H1 (cell line): ENCODE measurements at regions not wholly inside any gene's neighbourhood (a gene's known extent, or its start where the extent isn't known, plus 50 kb on each side); places are given as distances from the start of the nearest gene placed in this dataset.

Experiments
- CTCF ChIA-PET: fragments of 300-600 bp; sonication (Branson Sonifier 250); formaldehyde crosslinking; loops from one replicate; lab custom pipeline; 2021; ENCODE audit not compliant: partially characterized antibody; lab: Charles Lee
- POLR2A ChIA-PET: fragments of 300-600 bp; sonication (Branson Sonifier 250); formaldehyde crosslinking; loops from one replicate; lab custom pipeline; 2021; ENCODE audit warnings: inconsistent platforms; ENCODE audit not compliant: partially characterized antibody; lab: Charles Lee
- DNase-seq, 2 experiments: peaks; one replicate each; pipeline versions ENCODE4 v3.0.0 to v3.0.0-alpha.2; 2010 to 2022; ENCODE audit warnings: low spot score in 2 of 2, low read depth in 1 of 2, mixed read lengths in 1 of 2
- FAIRE-seq: peaks from 2 replicates; lab custom pipeline; 2011; peaks lifted over from hg19 to GRCh38; lab: Jason Lieb, UNC
- H2AFZ ChIP-seq: 2 replicates; pipeline ENCODE4 v1.8.1; 2012; ENCODE audit warnings: low read length, inconsistent platforms
- H2AK5ac ChIP-seq: 2 replicates; pipeline ENCODE4 v1.6.1; 2013; ENCODE audit warnings: low read depth, low read length
- H2BK120ac ChIP-seq: replicated peaks from 2 replicates; pipeline ENCODE3; 2013; ENCODE audit warnings: low read depth, low read length, inconsistent platforms
- H2BK12ac ChIP-seq: 2 replicates; pipeline ENCODE4 v1.6.1; 2013; ENCODE audit warnings: low read depth, low read length
- H2BK15ac ChIP-seq: 2 replicates; pipeline ENCODE4 v1.6.1; 2013; ENCODE audit warnings: low read length
- H2BK20ac ChIP-seq: 2 replicates; pipeline ENCODE4 v1.6.1; 2013; ENCODE audit warnings: low read length
- H2BK5ac ChIP-seq: 2 replicates; pipeline ENCODE4 v1.6.1; 2013; ENCODE audit warnings: low read depth, low read length
- H3K14ac ChIP-seq: 2 replicates; pipeline ENCODE4 v1.6.1; 2013; ENCODE audit warnings: inconsistent platforms; ENCODE audit not compliant: insufficient read length
- H3K18ac ChIP-seq: 2 replicates; pipeline ENCODE4 v1.6.1; 2013; ENCODE audit warnings: low read length; ENCODE audit errors: extremely low read depth
- H3K23ac ChIP-seq: 2 replicates; pipeline ENCODE4 v1.6.1; 2013; ENCODE audit warnings: inconsistent platforms; ENCODE audit not compliant: insufficient read length
- H3K23me2 ChIP-seq: 2 replicates; pipeline ENCODE4 v1.6.1; 2013; ENCODE audit warnings: low read depth, low read length
- H3K27ac ChIP-seq: 2 replicates; pipeline ENCODE4 v1.6.1; 2011; ENCODE audit warnings: low read depth, low read length, inconsistent platforms
- H3K27me3 ChIP-seq, 4 experiments: replicated peaks in 1 of 4; 1 replicate in 1 of 4; 2 replicates in 3 of 4; pipeline versions ENCODE4 v1.6.1 to v1.8.1; 2011 to 2013; ENCODE audit warnings: low read length in 3 of 4, mild to moderate bottlenecking in 3 of 4, inconsistent platforms in 2 of 4, mixed read lengths in 2 of 4, moderate library complexity in 1 of 4; ENCODE audit not compliant: control insufficient read depth in 3 of 4, insufficient read depth in 3 of 4; ENCODE audit errors: extremely low read depth in 1 of 4
- H3K36me3 ChIP-seq, 4 experiments: 2 replicates each; pipeline versions ENCODE4 v1.6.1 to v1.8.1; 2011 to 2013; ENCODE audit warnings: mild to moderate bottlenecking in 4 of 4, low read length in 3 of 4, moderate library complexity in 2 of 4, control low read depth in 1 of 4, inconsistent platforms in 1 of 4; ENCODE audit not compliant: insufficient read depth in 4 of 4, control insufficient read depth in 2 of 4
- H3K4ac ChIP-seq: replicated peaks from 2 replicates; pipeline ENCODE3; 2013; ENCODE audit warnings: low read length, low read depth, mixed read lengths, inconsistent platforms; ENCODE audit not compliant: insufficient read length
- H3K4me1 ChIP-seq, 4 experiments: replicated peaks in 1 of 4; 1 replicate in 1 of 4; 2 replicates in 3 of 4; pipeline versions ENCODE4 v1.6.1 to v1.8.1; 2011 to 2013; ENCODE audit warnings: low read length in 3 of 4, inconsistent platforms in 2 of 4, mixed read lengths in 1 of 4; ENCODE audit not compliant: insufficient read depth in 4 of 4, control insufficient read depth in 3 of 4
- H3K4me2 ChIP-seq, 2 experiments: 2 replicates each; pipeline versions ENCODE4 v1.6.1 to v1.8.1; 2011 to 2013; ENCODE audit warnings: low read depth in 2 of 2, low read length in 2 of 2, control low read depth in 1 of 2, inconsistent platforms in 1 of 2, mild to moderate bottlenecking in 1 of 2; ENCODE audit not compliant: insufficient read depth in 1 of 2
- H3K4me3 ChIP-seq, 4 experiments: fragments of 200-600, 300-600 bp in 1 of 4; sonication (generic), shearing (Covaris generic), sonication (Bioruptor Twin) in 1 of 4; 2 replicates each; pipeline versions ENCODE4 v1.5.1 to v1.8.1; 2011 to 2016; ENCODE audit warnings: low read length in 4 of 4, low read depth in 3 of 4, control low read depth in 2 of 4, inconsistent platforms in 2 of 4, mild to moderate bottlenecking in 2 of 4, mixed read lengths in 1 of 4, moderate library complexity in 1 of 4; ENCODE audit not compliant: insufficient read depth in 2 of 4; ENCODE audit errors: extremely low read depth in 1 of 4
- H3K56ac ChIP-seq: replicated peaks from 2 replicates; pipeline ENCODE3; 2013; ENCODE audit warnings: low read depth, mild to moderate bottlenecking, mixed read lengths, low read length, inconsistent platforms; ENCODE audit not compliant: insufficient read length
- H3K79me1 ChIP-seq: 2 replicates; pipeline ENCODE4 v1.6.1; 2013; ENCODE audit warnings: low read depth, low read length, control low read depth
- H3K79me2 ChIP-seq, 2 experiments: 2 replicates each; pipeline versions ENCODE4 v1.6.1 to v1.8.1; 2012 to 2013; ENCODE audit warnings: low read length in 2 of 2, mild to moderate bottlenecking in 2 of 2, inconsistent platforms in 1 of 2; ENCODE audit not compliant: insufficient read depth in 2 of 2, control insufficient read depth in 1 of 2
- H3K9ac ChIP-seq, 4 experiments: replicated peaks in 1 of 4; 1 replicate in 1 of 4; 2 replicates in 3 of 4; pipeline versions ENCODE4 v1.6.1 to v1.8.1; 2011 to 2013; ENCODE audit warnings: low read depth in 3 of 4, low read length in 3 of 4, control low read depth in 2 of 4, mild to moderate bottlenecking in 2 of 4, moderate library complexity in 2 of 4, inconsistent platforms in 1 of 4; ENCODE audit errors: extremely low read depth in 1 of 4
- H3K9me3 ChIP-seq, 2 experiments: 2 replicates each; pipeline versions ENCODE4 v1.6.1 to v1.8.1; 2012 to 2013; ENCODE audit warnings: mild to moderate bottlenecking in 2 of 2, moderate library complexity in 2 of 2, control low read depth in 1 of 2, inconsistent platforms in 1 of 2, low read depth in 1 of 2, low read length in 1 of 2, mixed read lengths in 1 of 2; ENCODE audit not compliant: insufficient read depth in 2 of 2
- H4K20me1 ChIP-seq, 2 experiments: replicated peaks in 1 of 2; 2 replicates each; pipeline versions ENCODE3 to v1.8.1; 2011 to 2013; ENCODE audit warnings: inconsistent platforms in 2 of 2, low read length in 2 of 2, mild to moderate bottlenecking in 1 of 2; ENCODE audit not compliant: insufficient read depth in 2 of 2, control insufficient read depth in 1 of 2
- H4K5ac ChIP-seq: 2 replicates; pipeline ENCODE4 v1.6.1; 2013; ENCODE audit warnings: low read length, low read depth, mixed read lengths, inconsistent platforms; ENCODE audit not compliant: insufficient read length
- H4K8ac ChIP-seq: 2 replicates; pipeline ENCODE4 v1.8.0; 2013; ENCODE audit warnings: mild to moderate bottlenecking, moderate library complexity, low read length, inconsistent platforms; ENCODE audit not compliant: insufficient read depth; ENCODE audit errors: extremely low read depth
- H4K91ac ChIP-seq: replicated peaks from 2 replicates; pipeline ENCODE3; 2013; ENCODE audit warnings: low read length, mixed read lengths, inconsistent platforms; ENCODE audit not compliant: insufficient read length
- JUN ChIP-seq: IDR thresholded peaks from 2 replicates; pipeline ENCODE4 v1.6.1; 2011; ENCODE audit warnings: low read depth, mild to moderate bottlenecking, improper control_type of control experiment, low read length
- KDM4A ChIP-seq: IDR thresholded peaks from one replicate; pipeline ENCODE4 v1.7.1; 2012; ENCODE audit warnings: low read depth, mild to moderate bottlenecking, moderate library complexity, low read length, inconsistent platforms; ENCODE audit not compliant: severe bottlenecking
- TCF12 ChIP-seq: IDR thresholded peaks from 2 replicates; pipeline ENCODE4 v1.6.1; 2011; ENCODE audit warnings: low read depth, mild to moderate bottlenecking, low read length

GRCh38 chr9:115283395-115283794, 165.4 kb upstream of the TNC start (continued):
- TF ChIP-seq KDM4A = no peak
- no peak for TF ChIP-seq JUN

- no peaks in the 10 kb centered on the region for H4K20me1 ChIP-seq
- no peak overlapping the region for H2BK12ac ChIP-seq
- H2BK15ac ChIP-seq = no peak overlapping the region
- no peak overlapping the region for H3K14ac ChIP-seq
- no peaks in the 10 kb centered on the region for H3K23me2 ChIP-seq
- H3K4me3 ChIP-seq = no peak overlapping the region
- FAIRE-seq = no peak
- no peak overlapping the region for H4K8ac ChIP-seq
- no peak overlapping the region for H2BK20ac ChIP-seq
- no peaks in the 10 kb centered on the region for H3K36me3 ChIP-seq
- H4K5ac ChIP-seq = no peak overlapping the region
- H3K4ac ChIP-seq = no peak overlapping the region
- no peak overlapping the region for H2BK5ac ChIP-seq
- no peak for DNase-seq
- no peak overlapping the region for H3K27ac ChIP-seq
- CTCF ChIA-PET = no interaction called here
- no peaks in the 10 kb centered on the region for H3K79me1 ChIP-seq
- H3K79me2 ChIP-seq = no peaks in the 10 kb centered on the region
- H3K9me3 ChIP-seq = no peaks in the 10 kb centered on the region
- H3K23ac ChIP-seq = no peak overlapping the region
- no peak overlapping the region for H2AFZ ChIP-seq
- no peak overlapping the region for H3K18ac ChIP-seq
- H2BK120ac ChIP-seq = no peak overlapping the region
- H2AK5ac ChIP-seq = no peak overlapping the region
- no peak overlapping the region for H3K4me2 ChIP-seq
- POLR2A ChIA-PET = no interaction called here
- no peak overlapping the region for H3K56ac ChIP-seq
- H3K9ac ChIP-seq = no peak overlapping the region
- H3K27me3 ChIP-seq = no peaks in the 10 kb centered on the region
- no peaks in the 10 kb centered on the region for H3K4me1 ChIP-seq
- no peak overlapping the region for H4K91ac ChIP-seq
- no peak for TF ChIP-seq TCF12
Observed at GRCh38 chr9:115285836-115286235, 167.9 kb upstream of the TNC start.
